NB4 (cell line): ENCODE measurements at regions not wholly inside any gene's neighbourhood (a gene's known extent, or its start where the extent isn't known, plus 50 kb on each side); places are given as distances from the start of the nearest gene placed in this dataset.

ENCODE experiments used
- CTCF ChIP-seq: IDR thresholded peaks from one replicate; pipeline ENCODE4 v1.5.1; 2012; ENCODE audit warnings: low read depth, low read length
- POLR2A ChIP-seq: IDR thresholded peaks from 2 replicates; pipeline ENCODE4 v1.6.1; 2011; ENCODE audit warnings: mild to moderate bottlenecking; ENCODE audit not compliant: insufficient read length; ENCODE audit errors: extremely low read depth

GRCh38 chr2:4715065-4715464, 977.1 kb upstream of the SOX11 start:
- TF ChIP-seq CTCF (peak; percentile 11), POLR2A (no peak)
